ENCODE measurements at regions not wholly inside any gene's neighbourhood (a gene's known extent, or its start where the extent isn't known, plus 50 kb on each side); places are given as distances from the start of the nearest gene placed in this dataset.
"Not testable (repeated sequence)": the region's sequence is repeated elsewhere in the genome, so short reads cannot be mapped to it uniquely, and the experiment has no call there.

DNA sequence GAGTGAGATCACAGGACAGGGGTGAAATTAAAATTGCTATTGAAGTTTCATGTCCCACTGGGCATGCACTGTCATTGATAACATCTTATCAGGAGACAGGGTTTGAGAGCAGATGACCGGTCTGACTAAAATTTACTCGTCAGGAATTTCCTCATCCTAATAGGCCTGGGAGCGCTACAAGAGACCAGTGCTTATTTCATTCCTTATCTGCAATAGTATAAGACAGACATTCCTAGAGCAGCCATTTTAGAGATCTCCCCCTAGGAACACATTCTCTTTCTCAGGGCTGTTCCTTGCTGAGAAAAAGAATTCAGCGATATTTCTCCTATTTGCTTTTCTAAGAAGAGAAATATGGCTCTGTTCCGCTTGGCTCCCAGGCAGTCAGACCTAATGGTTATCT is 181.4 kb upstream of the ETV3 start:
- DNase-seq, result no peak

DNA sequence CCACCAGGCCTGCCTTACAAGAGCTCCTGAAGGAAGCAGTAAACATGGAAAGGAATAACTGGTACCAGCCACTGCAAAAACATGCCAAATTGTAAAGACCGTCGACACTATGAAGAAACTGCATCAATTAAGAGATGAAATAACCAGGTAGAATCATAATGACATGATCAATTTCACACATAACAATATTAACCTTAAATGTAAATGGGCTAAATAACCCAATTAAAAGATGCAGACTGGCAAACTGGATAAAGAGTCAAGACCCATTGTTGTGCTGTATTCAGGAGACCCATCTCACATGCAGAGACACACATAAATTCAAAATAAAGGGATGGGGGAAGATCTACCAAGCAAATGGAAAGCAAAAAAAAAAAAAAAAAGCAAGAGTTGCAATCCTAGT is 179.0 kb upstream of the ETV3 start:
- not testable (repeated sequence) for DNase-seq

DNA sequence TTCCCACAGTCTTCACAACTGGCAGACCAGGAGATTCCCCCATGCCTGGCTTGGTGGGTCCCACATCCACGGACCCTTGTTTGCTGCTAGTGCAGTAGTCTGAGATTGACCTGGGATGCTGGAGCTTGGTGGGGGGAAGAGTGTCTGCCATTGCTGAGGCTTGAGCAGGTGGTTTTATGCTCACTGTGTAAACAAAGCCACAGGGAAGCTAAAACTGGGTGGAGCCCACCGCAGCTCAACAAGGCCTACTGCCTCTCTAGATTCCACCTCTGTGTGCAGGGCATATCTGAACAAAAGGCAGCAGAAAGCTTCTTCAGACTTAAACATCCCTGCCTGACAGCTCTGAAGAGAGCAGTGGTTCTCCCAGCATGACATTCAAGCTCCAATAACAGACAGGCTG is 177.3 kb upstream of the ETV3 start:
- no peak for DNase-seq

DNA sequence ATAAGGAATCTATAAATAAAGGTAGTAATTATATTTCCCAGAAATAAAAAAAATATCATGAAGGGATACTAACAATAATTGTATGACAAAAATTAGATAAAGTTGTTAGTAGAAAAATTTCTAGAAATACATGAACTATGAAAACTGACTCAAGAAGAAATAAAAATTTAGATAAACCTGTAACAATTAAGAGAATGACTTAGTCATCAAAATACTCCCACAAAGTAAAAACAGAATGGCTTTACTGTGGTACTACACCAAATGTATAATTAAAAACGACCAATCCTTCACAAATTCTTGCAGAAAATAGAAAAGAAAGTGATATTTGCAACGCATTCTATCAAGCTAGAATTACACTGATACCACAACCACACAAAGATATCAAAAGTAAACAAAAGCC is 176.2 kb upstream of the ETV3 start:
- no peak for DNase-seq

DNA sequence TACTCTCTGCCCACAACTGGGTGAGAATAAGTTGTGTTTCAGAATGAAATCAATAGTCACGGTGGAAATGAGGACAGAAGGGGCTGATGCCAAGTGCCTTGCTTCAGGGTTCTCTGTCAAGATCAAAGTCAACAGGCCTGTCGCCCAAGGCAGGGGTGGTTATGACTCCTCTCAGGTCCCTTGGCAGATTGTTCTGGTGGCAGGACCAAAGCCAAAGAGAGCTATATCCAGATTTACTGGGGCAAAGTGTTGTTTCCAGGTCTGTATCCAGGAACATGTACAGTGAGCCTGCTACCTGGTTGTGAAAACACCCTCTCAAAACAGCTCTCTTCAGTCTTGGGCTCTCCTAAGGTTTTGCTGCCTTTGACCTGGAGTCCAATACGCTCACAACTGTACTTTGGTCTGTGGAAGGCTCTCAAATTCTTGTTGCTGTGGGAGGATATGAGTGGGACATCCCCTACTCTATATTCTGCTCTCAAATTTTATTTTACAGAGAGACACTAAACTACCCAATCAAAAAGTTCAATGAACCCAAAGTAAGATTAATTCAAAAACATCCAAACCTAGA is 175.1 kb upstream of the ETV3 start:
- no peak for DNase-seq

DNA sequence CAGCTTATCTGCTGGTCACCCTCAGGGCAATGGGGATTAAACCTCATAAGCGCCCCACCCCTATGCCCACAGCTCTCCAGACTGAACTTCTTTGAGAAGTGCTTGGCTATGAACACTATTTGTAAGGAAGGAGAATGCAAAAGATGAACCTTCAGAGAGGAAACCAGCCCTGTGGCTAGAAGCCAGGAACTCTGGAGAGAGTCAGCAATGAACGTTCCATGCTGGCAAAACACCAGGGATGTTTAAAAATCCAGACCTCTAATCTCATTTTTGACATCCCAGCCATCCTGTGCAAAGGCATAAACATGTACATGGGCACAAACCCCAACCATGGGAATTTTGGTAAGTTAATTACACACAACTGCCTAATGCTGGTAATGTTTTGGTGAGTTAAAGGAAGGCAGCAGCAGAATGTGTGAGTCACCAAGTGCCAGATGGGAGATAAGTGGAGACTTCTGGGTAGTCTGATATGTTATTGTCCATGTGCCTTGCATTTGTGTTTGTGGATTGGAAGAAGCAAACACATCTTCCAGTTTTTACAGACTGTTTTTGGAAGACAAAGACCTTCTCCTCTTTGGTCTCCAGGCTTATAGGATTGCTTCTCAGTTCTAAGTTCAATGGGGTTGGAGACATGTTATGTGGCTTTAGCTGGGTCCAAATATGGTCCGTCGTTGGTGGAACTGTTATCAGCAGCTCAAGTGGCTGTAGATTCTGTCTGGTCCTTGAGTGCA is 174.1 kb upstream of the ETV3 start:
- no peak for DNase-seq

DNA sequence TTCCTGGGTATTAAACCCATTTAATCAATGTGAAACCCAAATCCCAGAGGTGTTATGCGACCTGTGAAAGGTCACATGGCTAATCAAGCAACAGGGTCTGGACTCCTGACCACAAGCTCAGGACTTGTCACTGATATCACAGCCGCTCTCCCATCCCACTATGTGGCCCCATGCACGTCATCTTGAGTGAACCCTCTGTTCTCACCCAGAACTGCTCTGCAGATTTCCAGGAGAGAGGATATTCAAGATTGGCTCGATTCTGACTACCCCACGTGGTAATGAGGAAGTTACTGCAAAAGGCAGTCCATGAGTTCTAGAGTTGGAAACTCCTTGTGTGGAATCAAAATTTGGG is 173.5 kb upstream of the ETV3 start:
- no peak for DNase-seq

DNA sequence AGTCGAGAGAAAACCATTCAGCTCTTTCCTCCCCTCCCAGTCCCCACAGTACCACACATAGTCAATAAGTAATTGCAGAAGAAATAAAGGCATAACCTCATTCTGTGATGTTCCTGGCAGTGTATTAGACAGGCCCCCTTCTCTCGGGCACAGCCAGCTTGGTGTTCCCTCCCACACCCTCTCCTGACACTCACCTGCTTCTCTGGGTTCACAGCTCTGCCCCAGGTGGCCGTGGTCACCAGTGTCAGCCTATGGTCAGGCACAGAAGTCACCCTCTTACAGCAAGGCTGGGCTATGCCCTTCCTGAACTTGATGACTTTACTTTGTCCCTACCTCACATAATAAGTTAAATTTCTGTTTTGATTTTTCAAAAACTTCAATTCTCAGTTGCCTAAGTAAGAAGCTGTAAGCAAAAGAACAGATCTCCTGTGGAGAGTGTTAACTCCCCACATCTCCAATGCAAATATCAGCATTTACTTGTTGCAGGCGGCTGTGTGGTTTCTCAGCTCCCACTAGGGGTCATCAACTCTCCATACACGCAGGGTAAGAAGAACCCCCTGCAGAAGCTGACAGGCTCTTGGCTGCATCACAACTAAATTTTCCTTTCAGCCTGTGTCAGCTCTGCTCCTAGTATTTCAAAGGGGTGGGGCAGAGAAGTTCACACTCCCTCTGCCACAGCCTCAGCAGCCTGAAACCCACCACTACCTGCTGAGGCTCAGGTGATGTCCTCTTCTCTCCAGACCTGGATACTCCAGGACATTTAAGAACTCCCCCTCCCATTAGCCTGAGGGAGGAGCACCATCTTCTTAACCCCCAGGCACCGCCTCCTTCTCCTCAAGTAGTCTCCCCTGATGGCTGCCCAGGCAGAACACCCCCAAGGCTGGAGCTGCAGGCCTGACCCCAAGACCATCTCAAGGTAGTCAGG is 172.9 kb upstream of the ETV3 start:
- DNase-seq, result peak; percentile 58

DNA sequence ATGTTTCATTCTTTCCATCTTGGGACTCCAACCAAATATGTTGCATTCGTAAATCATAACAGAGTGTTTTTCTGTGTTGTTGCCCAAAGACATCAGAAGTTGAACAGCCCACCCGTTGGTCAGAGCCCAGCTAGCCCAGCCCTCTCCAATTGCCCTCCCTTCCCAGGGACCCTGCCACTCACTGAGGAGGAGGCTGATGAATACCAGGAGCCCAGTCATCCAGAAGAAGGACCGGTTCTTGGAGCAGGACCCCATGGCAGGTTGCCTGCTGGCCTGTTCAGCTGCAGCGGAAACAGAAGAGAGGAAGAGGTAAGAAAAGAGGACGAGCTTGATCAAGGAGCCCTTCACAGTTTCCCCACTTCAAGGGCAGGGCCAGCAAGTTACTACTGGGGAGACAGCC is 172.2 kb upstream of the ETV3 start:
- no peak for DNase-seq

DNA sequence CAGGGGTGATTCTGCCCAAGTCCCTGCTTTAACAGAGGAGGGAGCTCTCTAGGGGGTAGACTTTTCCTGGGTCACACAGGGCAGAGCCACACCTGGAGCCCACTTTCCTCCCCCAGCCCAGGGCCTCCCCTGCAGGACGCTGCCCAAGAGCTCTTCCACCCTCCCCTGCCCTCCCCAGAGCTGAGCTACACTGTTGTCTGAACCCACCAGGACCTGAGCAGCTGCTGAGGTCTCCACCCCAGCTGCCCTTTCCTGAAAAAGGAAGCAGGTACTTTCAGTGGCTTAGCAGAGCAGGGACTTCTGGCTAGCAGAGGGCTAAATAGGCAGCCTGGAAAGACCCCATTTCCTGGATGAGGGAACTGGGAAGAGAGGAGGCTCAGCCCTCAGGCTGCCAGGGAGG is 169.3 kb upstream of the ETV3 start:
- DNase-seq, result no peak

DNA sequence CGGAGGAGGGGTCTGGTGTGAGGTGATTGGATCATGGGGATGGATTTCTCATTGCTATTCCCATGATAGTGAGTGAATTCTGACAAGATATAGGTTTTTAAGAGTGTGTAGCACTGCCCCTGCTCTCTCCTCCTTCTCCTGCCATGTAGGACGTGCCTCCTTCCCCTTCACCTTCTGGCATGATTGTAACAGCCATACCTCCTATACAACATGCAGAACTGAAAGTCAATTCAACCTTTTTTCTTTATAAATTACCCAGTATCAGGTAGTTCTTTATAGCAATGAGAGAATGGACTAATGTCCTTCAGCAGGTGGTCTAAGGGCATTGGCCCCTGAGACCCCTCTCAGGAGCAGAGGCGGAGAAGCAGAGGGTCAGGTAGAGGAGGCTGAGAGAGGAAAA is 168.7 kb upstream of the ETV3 start:
- no peak for DNase-seq

DNA sequence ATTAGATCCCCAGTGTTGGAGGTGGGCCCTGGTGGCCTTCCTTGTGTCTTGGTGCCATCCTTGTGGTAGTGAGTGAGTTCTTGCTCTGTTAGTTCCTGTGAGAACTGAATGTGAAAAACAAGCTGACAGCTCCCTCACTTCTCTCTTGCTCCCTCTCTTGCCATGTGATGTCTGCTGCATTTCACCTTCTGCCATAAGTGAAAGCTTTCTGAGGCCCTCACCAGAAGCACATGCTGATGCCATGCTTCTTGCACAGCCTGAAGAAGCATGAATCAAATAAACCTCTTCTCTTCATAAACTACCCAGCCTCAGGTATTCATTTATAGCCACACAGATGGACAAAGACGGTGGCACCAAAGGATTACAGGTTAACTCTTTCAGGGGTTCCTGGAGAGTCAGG is 166.1 kb upstream of the ETV3 start:
- DNase-seq, result no peak

DNA sequence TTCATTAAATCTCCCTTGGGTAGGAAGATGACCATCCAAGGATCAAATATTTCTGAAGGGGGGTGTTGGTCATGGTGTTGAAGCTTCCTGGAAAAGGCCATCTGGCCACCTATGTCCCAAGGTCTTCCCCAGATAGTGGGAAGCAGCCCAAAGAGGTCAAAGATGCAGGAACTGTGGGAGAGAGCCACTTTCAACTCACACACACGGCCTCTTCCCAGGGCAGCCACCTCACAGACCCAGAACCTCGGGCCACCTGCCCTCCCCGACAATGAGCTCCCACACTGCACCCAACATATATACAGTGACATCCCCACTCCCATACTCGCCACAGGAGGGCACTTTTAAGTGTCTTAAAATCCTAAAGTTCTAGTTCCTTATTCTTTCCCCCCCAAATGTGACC is 164.5 kb upstream of the ETV3 start:
- DNase-seq, result no peak

DNA sequence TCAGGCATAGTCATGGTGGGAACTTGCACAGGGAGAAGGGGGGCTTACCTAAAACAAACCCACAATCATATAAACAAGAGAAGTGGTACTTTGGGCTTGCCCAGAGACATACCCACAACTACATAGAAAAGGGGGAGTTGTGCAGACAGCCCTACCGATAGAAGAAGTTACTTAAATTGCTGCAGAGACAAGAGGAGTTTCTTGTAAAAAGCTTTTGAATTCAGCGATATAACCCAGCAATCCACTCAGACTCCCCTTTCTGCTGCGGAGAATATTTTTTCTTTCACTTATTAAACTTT is 164.0 kb upstream of the ETV3 start:
- no peak for DNase-seq

DNA sequence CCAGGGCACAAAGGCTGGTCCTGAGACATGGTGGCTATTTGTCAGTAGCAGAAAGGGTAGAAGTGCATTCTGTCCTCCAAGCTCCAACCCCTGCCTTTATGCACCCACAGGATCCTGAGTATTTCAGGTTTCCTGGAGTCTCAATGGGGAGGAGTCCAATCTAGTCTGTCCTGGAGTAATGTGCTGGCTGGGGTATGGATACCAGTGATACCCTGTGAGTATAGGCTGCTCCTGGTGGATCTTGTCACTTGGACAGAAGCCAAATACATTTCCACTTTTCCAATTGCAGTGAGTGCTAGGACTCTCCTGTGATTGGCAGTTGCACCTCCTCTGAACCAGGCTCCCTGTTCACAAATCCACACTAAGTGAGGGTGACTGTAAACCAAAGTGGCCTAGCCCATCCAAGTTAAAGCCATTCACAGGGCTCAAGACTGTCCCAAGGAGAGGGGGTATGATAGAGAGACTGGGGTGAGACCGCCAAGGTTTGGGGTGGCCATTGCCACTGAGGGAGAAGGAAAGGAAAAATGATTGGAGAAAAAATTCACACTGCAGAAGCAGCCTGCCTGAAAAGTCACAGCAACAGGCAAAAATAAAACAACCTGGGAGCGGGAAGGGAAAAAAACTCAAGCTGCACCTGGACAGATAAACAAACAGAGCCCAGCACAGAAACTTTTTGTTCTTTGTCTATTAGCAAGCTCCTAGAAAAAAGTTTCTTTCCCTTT is 163.4 kb upstream of the ETV3 start:
- no peak for DNase-seq

DNA sequence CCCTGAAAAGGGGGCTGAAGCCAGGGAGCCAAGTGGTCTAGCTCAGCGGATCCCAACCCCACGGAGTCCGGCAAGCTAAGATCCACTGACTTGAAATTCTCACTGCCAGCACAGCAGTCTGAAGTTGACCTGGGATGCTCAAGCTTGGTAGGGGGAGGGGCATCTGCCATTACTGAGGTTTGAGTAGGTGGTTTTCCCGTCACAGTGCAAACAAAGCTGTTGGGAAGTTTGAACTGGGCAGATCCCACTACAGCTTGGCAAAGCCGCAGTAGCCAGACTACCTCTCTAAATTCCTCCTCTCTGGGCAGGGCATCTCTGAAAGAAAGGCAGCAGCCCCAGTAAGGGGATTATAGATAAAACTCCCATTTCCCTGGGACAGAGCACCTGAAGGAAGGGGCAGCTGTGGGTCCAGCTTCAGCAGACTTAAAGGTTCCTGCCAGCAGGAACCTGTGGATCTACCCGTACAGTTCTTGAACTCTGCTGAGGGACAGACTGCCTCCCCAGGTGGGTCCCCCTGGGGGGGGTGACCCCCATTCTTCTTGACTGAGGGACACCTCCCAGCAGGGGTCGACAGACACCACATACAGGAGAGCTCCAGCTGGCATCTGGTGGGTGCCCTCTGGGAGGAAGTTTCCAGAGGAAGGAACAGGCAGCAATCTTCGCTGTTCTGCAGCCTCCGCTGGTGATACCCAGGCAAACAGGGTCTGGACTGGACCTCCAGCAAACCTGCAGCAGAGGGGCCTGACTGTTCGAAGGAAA is 156.4 kb upstream of the ETV3 start:
- DNase-seq, result not testable (repeated sequence)

DNA sequence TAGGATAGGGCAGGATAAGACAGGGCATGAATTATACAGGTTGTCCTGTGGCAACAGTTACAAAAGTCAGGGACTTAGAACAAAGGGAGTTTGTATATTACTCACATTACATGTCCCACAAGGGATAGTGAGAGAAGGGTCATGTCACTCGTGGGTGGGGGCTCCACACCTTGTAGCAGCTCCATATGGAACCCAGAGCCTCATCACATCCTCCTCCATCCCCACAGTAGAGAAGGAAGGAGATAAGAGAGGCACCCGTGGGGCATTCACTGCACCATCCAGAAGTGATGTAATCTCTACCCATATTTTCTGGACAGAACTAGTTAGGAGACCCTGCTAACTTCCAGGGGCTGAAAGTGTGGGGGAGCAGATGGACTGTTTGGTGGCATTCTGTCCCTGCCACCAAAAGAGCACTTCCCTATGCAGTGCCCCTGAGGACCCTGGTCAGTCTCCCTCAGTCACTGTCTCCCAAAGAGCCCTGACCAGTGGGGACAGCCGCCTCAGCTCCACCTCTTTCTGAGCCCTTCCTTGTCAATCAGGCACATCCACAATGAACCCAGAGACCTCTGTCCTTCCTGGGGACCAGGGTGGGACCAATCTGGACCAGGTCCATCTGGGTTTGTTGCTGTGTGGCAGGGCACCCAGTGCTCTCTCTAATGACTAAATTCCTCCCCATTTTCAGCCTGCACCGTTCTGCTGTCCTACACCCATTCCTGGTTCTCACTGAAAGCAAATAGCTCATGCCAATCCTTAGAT is 154.8 kb upstream of the ETV3 start:
- DNase-seq, result no peak

DNA sequence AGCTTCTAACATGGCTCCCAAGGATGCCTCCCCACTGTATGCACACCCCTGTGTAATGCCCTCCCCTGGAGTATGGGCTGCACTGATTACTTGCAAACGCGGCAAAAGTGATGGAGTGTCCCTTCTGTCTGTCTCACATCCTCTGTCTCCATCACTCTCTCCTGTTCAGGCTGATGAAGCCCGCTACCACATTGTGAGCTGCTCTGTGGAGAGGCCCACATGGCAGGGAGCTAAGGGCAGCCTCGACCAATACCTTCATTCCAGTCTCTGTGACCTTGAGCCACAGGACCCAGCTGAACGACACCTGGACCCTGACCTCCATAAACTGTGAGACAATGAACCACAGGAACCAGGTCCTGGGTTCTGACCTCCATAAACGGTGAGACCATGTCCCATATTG is 154.1 kb upstream of the ETV3 start:
- DNase-seq, result no peak

DNA sequence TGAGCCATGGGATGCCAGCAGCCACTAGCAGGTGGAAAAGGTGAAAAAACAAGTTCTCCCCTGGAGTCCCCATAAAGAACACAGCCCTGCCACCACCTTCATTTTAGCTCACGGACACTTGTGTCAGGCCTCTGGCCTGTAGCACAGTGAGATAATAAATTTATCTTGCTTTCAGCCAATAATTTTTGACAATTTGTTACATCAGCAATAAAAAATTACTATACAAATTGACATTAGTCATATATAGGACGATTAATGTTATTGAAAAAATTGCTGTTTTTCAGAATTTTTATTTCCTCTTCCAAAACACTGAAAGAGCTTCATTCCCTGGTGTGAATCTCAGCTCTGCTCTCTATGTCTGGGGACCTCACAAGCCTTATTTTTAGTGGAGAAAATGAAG is 152.9 kb upstream of the ETV3 start:
- DNase-seq, result no peak

DNA sequence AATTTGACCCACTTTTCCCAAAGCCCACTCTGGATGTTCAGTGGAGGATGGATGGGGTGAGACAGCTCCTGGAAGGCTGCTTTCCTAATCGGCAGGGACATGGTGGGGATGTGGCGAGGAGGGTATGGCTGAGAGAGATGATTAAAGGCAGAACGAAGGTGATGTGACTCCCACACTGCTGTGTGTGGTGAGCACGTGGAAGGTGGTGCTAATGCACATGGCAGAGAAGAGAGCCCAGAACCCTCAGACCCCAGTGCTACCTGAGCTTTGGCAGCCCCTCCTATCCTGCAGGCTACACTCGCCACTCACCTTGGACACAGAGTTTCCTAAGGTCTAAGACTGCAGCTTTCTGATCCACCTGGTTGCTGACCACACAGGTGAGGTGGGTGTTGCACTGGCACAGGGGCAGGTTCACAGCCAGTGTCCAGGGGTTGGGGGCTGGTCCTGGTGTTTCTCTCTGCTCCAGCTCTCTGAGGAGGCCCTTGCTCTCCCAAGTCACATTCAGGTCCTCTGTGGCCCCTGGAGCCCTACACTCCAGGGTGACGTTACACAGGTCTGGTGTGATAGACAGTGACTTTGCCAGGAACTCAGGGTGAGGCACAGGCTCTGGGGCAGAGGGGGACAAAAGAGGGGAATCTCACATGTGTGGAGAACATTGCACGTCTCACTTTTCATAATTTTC is 151.4 kb upstream of the ETV3 start:
- DNase-seq, result no peak

DNA sequence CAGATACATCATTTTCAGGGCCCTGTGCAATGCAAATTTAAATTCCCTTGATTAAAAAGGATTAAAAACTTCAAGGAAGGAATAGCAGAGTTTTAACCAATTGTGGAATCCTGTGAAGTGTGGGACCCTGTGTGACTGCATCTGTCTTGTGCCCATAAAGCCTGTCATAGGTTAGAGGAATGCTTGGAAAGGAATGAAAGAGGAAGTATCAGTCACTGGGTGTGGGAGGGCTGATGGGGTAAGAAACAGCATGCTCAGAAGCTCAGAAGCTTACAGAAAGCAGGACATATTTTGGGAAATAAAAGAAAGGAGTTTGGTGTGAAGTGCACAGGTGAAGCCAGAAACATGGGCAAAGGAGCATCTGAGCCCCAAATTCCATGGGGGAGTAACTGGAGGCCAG is 150.8 kb upstream of the ETV3 start:
- DNase-seq, result no peak

DNA sequence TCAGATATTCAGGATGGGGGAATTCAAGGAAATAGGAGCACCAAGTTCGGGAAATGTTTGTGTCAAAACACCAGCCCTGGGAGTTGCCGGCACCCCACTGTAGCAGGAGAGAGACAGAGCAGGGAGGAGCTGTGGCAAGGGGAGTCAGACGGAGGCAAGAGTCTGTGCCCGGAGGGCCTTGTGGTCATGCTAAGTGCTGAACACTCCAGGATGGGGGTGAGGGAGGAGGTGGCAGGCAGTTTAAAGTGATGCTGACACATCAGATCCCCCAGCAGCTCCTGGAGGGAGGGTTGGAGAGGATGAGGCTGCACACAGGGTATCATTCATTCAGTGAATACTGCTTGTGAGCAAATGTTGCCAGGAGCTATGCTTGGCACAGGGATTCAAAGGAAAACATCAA is 150.3 kb upstream of the ETV3 start:
- no peak for DNase-seq
